GM12874 (cell line): ENCODE measurements at regions not wholly inside any gene's neighbourhood (a gene's known extent, or its start where the extent isn't known, plus 50 kb on each side); places are given as distances from the start of the nearest gene placed in this dataset.

Experiments used
- TF ChIP-seq, protein P1 (sequence below): IDR thresholded peaks from 2 replicates; pipeline ENCODE4 v1.5.1; 2011; ENCODE audit warnings: low read depth, mild to moderate bottlenecking, control low read depth, low read length, moderate library complexity; ENCODE audit not compliant: insufficient read depth

DNA sequence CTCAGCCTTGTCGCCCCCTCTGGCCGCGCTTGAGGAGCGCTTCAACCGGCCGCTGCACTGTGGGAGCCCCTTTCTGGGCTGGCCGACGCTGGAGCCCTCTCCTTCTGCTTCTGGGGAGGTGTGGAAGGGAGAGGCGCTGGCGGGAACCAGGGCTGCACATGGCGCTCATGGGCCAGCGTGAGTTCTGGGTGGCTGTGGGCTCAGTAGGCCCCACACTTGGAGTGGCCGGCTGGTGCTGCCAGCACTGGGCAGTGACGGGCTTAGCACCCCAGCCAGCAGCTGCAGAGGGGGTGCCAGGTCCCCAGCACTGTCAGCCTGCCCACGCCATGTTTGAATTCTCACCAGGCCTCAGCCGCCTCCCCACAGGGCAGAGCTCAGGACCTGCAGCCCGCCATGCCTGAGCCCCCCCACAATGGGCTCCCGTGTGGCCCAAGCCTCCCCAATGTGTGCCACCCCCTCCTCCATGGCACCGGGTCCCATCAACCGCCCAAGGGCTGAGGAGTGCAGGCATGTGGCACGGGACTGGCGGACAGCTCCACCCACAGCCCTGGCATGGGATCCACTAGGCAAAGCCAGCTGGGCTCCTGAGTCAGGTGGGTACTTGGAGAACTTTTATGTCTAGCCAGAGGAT, 615.2 kb downstream of the TRIML1 start:
- TF ChIP-seq, protein P1, sequence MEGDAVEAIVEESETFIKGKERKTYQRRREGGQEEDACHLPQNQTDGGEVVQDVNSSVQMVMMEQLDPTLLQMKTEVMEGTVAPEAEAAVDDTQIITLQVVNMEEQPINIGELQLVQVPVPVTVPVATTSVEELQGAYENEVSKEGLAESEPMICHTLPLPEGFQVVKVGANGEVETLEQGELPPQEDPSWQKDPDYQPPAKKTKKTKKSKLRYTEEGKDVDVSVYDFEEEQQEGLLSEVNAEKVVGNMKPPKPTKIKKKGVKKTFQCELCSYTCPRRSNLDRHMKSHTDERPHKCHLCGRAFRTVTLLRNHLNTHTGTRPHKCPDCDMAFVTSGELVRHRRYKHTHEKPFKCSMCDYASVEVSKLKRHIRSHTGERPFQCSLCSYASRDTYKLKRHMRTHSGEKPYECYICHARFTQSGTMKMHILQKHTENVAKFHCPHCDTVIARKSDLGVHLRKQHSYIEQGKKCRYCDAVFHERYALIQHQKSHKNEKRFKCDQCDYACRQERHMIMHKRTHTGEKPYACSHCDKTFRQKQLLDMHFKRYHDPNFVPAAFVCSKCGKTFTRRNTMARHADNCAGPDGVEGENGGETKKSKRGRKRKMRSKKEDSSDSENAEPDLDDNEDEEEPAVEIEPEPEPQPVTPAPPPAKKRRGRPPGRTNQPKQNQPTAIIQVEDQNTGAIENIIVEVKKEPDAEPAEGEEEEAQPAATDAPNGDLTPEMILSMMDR, result no peak

DNA sequence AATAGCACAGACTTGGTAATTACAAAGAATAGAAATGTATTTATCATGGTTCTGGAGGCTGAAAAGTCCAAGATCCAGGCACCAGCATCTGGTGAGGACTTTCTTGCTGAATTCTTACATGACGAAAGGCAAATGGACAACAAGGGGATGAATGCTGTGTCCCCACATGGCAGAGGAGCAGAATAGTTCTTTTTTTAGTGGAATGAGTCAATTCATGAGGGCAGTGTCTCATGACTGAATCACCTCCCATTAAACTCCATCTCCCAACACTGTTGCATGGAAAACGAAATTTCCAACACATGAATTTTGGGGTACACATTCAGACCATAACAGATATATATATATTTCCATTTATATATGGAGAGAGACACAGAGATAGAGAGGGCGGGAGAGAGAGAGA, 628.3 kb downstream of the TRIML1 start:
- TF ChIP-seq, protein P1, result no peak

DNA sequence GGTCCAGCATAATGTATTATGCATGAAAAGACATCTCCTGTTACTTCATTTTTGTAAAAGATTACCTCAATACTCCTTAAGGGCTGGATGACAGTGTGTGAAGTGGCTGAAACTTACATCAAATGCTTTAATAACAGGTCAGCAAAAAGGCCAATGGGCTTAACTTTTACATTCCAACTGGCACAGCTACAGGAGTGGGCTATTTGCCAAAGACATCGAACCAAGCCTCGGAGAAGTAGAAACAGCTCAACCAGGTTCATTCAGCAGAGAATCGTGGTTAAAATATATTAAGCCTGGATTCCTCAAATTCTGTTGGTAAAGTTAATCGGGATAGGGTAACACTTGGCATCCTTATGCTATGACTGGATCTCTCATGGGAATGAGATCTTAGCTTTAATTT, 639.7 kb downstream of the TRIML1 start:
- TF ChIP-seq, protein P1, result no peak

DNA sequence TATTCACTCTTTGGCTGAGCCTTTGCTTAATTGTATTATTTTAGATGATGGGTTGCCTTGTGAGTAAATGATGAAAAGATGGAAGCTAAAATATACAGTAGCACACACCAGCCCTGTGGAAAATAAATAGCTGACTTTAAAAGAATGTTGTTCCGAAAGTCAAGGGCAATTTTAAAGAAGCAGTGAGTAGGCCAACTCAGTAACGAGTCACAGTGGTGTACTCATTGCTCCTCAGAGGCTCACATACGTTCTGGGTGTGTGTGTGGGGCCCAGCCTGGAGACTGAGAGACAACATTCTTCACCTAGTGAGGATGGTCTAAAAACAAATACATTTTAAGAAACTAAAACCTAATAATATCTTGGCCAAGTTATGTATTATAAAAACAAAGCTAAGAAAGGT, 640.3 kb downstream of the TRIML1 start:
- TF ChIP-seq, protein P1, result no peak

DNA sequence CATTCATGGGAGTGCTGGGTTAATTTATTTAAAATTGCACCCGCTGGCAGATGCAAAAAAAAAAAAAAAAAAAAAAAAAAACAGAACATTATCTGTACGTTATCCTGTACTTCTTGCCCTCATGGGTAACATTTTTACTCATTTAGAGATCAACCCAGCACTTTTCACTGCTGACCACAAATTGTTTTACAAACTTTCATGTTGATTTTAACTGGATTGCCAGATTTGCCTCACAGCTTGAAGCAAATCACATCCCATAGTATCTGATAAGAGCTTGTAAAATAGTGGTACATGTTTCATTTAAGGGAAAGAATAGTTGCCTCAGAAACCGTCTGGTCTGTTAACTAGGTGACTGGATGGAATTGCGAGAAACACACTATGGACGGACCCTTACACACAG, 640.8 kb downstream of the TRIML1 start:
- TF ChIP-seq, protein P1, result no peak

DNA sequence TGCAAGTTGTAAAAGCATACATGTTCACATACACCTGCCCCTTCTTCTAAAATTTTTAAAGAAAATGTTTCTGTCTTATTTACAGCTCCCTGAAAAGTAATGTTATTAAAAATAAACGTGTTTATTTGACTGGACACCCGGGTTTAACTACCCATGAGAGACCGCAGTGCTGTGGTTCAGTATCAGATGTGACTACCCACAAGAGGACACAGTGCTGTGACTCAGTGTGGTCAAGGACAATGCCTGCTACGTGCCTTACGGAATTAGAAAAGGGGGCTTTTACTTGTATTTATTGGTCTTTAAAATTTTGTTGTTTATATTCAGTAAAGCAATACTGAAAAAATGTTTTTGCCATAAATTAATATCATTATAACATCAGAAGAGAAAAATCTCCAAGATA, 641.4 kb downstream of the TRIML1 start:
- TF ChIP-seq, protein P1, result no peak

DNA sequence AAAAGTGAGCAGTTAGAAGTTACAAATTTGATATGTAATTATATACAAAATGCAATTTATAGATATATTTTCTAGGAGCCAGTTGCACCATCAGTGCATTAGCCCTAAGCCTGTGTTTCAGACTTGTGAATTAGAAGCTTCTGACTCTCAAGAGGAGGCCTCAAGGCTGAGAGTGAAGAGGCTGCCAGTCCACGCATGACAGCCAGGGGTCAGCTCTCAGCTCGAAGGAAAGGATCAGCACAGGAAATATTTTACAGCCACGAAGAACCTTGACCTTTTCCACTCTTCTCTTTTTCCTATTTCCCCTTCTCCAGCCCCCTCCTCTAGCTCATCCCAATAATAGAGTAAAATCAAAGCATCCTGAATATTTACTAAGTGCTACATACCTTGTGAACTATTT, 642.4 kb downstream of the TRIML1 start:
- TF ChIP-seq, protein P1, result no peak
